NCI-H187 (cell line): ENCODE measurements at regions not wholly inside any gene's neighbourhood (a gene's known extent, or its start where the extent isn't known, plus 50 kb on each side); places are given as distances from the start of the nearest gene placed in this dataset.

ENCODE experiments used
- DNase-seq, 2 experiments: peaks; one replicate each; lab custom pipeline; 2025; lab: John Stamatoyannopoulos, UW

DNA sequence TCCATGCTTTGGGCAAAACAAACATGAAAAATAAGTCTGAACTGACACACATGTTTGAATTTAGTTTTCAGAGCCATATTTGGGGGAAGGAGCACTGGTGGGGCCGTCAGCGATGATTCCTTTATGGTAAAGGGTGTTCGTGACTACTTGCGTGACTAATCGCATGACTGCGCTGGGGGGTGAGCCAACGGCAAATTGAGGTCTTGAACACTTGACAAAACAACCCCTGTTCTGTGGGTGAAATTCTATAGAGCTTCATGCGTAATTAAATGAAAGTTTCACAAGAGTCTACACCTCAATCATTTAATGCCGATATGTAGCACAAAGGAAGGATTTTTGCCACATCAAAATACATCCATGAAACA, 127.5 kb upstream of the CYP1B1 start:
- no peak for DNase-seq

DNA sequence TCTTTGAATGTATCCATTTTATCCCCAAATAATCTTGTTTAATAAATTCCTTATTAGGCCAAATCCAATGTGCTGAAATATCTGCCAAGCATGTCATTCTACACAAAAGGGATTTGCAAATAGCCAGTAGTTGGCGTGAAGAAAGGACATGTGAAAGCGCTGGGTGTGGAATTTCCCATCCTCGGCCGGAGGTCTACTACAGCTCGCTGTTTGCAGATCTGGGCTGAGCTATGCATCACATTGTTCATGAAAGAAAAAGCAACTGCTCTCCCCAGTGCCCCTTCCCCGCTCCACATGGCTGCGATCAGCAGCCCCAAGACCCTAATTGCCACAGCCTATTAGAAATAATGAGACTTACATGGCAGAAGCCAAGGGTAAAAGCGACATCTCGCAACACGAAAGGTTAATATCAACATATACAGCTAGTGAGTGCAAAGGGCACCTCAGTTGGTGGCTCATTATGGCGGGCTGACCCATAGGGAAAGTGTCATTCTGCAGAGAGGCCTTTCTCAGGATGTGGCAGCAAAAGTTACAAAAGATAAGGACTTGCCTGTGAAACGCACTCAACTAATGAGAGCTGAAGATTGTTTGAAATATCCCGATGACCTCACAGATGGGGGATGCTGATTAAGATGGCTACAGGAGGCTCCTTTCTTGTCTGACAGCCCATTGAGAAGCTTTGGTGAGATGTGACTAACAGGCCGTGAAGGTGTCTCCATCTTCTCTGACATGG, 126.9 kb upstream of the CYP1B1 start:
- no peak for DNase-seq

DNA sequence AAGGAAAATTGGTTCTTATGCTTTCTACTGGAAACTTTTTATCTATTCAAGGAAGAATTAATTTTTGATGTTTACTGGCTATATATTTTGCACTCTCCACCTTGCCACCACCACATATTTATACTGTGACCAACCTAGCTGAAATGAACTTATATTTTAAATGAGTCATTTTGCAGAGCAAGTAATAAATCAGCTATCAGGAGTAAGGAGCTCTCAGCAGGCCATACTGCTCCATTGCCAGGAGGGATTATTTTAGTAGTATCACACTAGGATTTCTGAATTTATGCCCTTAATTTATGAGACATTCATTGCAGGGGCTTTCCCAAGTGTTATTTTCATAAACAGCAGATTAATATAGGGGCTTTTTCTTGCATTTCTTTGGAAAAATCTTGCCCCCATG, 125.8 kb upstream of the CYP1B1 start:
- no peak for DNase-seq

DNA sequence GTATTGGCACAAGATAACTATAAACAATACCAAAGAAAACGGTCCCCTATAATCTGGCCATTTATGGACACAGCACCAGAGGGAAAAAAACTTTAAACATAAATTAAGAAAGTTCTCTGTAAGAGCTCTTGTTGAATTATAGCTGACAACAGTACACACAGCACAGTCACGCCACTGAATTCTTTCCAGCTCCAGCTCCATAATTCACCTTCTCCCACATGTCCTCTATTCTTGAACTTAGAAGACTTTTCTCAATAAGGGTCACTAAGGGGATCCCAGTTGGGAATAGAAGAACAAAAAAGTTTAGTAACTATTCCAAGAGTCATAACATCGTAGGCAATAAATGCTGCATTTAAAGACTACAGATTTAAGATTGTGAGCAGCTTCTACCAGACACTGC, 124.6 kb upstream of the CYP1B1 start:
- DNase-seq: no peak

DNA sequence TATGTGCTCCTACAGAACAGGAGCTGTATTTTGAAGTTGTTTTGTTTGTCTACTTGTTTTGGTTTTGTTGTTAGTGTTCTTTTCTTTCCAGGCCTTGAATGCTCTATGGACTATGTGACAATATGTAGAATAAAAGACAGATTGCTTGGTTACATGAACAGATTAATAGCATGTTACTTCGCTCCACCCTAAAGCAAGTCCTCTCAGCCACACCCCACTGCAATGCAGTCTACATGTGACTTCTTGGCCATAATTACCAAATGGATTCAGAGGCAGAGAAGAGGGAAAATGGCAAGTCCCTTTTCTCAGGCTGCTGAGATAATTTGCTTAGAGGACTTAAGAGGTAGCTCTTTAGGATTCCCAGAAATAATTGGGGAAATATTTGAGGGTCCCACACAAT, 123.2 kb upstream of the CYP1B1 start:
- no peak for DNase-seq

DNA sequence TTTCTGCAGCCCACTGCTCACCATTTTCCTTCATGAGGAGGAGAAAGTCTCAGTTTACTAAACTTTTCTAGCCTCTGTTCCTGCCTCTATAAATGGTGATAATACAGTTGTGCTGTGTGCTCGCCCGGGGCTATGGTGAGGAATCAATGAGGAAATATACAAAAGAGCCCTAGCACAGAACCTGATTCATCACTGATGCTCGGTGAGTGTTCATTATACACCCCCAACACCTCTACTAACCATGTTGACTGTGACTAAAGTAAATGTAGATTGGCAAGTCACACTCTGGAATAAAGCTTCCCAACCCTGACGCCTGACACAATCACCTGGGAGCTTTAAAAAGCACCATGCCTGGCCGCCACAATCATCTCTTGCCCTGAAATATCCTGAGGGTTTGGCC, 118.8 kb upstream of the CYP1B1 start:
- DNase-seq: no peak

DNA sequence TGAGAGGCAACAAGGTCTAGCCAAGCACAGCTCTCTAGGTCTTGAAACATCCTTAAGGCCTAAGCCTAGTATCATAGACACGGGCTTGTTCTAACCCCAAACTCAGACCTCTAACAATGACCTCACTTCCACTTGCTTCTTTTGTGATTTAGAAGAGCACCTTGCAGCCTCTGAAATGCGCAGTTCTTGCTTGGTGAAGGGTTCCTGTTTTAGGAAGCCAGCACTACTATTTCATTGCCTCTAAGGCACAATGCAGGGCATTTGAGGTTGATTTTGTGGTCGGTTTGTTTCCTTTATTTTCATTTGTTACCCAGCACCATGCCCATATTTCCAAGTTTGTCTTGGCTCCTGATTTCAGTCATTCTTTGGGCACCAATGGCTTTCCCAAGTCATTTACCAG, 117.0 kb upstream of the CYP1B1 start:
- no peak for DNase-seq

DNA sequence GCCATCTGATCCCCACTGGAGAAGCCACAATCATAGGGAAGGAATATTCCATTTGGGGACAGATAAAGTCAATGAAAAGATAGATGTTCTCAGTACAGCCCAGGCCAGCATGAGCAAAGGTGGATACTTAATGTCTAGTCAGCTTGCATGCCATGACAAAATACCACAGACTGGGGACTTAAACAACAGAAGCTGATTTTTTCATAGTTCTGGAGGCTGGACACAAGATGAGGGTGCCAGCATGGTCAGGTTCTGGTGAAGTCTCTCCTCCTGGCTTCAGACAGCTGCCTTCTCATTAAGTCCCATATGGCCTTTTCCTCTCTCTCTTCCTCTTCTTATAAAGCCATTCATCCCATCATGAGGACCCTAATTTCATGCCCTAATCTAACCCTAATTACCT, 116.1 kb upstream of the CYP1B1 start:
- no peak for DNase-seq

DNA sequence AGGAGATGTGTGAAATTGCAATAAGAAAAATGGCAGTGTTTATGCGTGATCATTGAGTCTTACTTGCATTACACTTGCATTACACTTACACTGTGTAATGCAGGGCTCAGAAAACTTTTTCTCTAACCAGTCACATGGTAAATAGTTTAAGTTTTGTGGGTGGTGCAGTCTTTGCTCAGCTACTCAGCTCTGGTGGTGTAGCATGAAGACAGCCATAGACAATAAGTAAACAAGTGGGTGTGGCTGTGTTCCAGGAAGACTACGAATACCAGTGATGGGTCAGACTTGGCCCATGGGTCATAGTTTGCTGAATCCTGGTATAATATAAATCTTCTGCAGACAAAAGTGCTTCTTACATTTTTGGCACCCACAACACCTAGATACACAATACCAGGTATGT, 115.6 kb upstream of the CYP1B1 start:
- DNase-seq: no peak

DNA sequence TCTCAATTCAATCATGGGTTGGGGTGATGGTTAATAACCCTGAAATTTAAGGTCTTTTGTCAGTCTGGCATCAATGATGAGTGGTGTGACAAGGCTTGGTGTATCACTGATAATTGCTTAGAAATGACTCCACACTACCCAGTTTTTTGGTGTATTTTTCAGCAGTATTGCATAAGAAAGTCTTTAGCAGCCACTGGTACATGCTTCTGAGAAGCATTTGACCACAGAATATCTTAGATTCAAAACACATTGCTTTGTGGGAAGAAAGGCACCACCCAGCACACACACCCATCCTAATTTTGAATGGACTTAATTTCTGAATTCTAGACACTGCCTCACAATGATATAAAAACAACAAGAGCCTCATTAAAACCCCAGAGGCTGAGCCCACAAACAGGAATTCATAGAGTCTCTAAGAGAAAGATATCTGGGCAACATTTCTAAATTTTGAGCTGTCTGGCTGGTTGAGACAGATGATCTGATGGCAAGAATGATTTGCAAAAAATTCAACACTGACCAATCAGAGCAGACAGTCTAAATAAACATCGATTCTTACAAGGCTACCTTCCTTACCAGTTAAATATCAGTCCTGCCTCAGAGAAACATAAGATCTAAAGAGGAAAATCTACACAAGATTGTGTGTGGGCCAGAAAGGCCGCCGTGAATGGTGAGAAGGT, 114.7 kb upstream of the CYP1B1 start:
- no peak for DNase-seq

DNA sequence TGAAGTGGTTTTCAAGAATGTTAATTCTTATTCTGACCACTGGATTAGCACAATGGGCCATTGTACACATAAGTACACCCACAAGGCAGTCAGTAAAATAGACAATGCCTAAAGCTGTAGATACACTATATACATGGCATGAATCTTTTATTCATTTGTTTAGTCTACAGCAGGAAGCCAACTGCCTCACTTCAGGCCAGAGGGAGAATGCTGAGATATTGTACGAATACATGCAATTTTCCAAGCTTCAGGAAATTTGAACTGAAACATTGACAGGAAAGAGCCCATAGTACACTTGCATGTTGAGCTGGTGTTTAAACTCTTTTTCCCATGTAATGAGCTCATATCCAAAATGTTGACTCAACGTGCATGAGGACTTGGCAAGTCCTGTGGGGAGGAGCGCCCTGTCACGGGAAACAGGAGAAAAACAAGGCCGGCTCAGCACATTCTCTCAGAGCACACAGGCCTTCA, 111.6 kb upstream of the CYP1B1 start:
- no peak for DNase-seq

DNA sequence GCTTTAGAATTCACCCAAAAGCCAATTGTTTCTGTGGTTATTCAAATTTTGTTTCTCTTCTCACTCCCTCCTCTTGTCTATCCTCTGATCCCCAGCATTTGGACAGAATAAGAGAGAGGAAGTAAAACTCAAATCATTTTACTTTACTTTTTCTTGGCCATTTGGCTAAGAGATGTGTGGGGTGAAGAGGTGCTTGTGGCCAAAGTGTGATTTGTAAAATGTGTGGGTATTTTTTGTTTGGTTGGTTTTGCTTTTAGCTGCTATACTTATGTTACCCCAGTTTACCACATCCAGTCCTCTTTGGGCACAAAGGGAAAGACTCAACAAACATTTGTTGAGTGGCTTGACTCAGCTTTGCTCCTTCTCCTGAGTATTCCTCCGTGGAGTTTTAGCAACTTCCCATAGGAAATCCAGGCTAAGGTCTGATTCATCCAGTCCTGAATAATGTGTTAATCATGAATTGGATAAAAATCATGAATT, 109.1 kb upstream of the CYP1B1 start:
- no peak for DNase-seq

DNA sequence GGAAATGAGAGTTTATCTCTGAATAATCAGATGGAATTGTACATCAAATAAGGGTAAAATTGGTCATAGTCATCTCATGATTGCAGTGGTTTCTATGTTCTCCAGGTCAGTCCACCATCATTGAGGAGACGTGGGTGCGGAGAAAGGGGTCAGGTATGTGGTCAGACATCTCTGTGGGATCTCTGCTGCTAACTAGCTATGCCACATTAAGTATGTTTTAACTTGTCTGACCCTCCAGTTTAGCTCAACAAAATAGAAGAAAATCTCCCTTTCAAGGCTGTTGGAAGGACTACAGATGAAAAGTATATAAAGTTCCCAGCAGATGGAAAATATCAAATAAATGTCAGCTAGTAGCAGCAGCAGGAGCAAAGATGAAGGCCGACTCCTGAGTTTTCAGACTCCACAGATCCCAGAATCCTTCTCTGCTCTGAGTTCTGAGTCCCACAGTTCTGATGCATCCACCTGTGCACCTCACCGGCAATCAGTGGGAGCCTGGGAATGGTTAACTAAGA, 106.6 kb upstream of the CYP1B1 start:
- no peak for DNase-seq

DNA sequence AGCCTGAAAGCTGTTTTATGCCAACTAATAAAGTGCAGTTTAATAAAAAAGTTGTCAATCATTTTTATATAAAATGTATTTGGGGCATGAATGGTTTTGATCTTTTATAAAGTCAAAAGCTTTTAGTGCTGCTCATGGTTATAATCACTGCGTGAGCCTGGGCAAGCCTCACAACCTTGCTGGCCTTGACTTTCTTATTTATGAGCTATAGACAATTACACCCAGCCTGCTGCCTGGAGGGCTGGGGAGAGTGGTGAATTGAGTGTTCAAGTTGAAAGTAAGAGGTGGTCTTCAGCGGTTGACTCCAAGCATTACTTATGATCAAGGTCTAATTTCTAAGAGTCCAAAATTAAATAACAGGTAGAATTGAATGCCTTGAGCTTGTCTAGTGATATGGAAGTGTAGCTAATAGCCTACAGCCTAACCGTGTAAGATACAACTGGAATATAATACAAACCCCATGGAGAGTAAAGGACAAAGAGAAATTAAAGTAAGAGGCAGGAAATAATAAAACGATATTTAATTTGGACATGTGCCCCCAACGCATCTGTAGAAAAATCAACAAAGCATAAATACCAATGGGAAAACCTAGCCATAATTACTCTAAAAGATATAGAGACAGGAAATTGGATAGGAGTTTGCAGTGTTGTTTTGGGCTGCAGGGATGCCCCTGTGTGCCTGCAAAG, 106.0 kb upstream of the CYP1B1 start:
- DNase-seq: no peak

DNA sequence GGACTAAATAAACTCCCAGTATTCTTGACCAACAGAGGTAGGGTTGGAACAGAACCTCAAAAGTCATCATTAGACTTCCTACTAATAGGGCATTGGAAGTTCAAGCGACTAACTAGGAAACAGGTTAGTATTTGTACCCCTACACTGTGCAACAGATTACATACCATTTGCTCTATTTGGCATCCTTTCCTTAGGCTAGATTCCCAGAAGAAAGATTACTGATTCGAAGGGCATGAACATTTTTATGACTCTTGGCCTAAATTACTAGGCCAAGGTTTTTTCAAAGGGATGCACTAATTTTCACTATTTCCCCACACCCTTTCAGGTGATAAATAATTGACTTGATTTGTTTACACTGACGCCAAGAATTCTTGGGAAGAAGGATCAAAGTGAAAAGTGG, 104.8 kb upstream of the CYP1B1 start:
- no peak for DNase-seq

DNA sequence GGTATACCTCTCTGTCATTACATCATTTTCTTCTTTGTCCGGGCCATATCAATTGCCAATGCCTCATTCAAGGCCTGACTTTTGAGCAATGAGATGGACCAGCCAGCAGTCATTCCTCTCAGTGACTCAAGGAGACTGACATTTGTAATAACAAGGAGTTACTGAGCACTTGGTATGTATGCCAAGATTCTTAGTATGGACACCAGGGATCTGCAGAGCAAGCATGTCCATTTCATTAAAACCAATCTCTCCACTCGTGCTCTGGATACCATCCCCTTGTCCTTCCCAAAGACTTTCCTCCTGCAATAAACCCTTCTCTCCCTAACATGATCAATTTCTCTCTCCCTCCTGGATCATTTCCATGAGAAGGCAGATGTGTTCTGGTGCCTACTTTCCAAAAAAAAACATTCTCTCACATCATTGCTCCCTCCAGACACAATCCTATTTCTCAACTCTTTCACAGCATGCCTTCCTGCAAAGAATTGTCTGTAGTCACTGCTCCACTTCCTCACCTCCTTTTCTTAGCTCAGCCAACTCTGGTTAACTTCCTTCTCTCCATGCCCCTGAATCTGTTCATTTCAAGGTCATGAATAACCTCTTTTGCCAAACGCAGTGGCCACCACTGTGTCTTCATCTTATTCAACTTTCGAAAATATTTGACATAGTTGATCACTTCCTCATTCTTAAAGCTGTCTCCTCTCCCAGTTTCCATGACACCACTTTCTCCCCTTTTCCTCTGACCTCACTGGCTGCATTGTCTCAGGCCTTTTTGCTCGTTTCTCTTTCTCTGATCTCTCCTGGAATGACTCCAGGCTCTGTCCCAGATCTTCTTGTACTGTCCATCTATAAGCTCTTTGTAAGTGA, 102.8 kb upstream of the CYP1B1 start:
- no peak for DNase-seq

DNA sequence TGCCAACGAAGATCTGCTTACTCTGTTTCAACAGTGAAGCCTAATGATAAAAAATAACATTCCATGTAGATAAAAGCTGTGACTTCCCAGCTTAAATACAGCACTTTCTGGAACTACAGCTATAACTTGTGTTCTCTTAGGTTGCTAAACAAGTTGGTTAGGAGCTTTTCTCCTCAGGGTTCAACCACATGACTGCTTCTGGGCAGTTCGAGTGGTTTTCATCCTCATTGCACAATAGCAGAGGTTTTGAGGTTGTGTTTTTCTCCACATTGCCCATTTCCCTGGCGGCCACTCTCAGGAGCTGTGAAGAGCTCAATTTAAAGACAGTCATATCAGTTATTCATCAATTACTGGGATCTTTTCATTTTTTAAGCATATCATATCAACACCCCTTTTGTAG, 102.2 kb upstream of the CYP1B1 start:
- DNase-seq: no peak

DNA sequence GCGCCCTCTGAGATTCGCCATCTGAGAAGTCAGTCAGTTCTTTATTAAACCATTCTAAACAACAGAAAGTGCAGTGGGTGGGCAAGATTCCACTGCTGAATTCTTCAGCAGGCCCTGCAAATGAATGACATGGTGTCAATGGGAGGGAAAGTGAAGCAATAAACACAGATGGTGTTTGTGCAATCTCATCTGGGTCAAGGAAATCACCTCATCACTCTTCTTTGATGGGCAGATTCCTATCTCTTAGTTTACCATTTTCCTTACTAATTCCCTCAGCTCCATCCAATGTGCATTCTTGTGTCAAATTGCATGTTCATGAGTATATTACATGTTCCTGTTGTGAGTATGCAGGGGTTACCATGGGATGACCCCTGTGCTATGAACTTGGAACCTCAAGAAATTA, 100.7 kb upstream of the CYP1B1 start:
- DNase-seq: no peak

DNA sequence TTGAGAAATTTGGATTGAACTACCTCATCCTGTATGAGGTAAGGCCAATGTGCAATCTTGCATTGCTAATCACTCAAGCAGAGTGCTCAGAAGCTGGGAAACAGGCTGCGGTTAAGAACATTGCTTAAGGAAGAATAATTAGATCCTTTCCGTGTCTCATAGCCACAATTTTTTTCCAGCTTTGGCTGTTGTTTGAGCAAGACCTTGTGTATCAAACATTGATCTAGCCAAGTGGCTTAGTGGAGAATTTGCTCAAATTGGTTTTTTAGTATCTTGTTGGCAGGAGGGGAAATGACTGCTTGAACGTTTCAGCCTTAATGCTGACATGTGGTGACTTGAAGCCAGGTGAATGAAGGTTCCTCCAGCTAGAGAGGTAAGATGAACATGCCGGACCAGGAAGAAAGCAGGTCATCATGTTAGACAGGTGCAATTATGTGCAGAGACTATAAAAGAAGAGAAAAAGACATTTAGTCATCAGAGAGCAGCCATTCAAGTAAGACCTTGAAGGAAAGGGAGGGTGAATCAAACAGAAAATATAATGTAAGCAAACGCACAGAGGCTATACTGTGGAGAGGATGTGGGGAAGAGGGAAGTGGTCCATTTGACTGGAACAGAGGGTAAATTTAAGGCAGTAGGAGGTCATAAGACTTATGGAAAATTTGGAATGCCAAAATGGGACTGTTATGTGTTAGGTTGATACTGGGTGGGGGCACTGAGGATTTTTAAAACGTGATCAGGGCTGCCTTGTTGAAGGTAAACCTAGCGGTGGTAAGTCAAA, 98.9 kb upstream of the CYP1B1 start:
- DNase-seq: no peak

DNA sequence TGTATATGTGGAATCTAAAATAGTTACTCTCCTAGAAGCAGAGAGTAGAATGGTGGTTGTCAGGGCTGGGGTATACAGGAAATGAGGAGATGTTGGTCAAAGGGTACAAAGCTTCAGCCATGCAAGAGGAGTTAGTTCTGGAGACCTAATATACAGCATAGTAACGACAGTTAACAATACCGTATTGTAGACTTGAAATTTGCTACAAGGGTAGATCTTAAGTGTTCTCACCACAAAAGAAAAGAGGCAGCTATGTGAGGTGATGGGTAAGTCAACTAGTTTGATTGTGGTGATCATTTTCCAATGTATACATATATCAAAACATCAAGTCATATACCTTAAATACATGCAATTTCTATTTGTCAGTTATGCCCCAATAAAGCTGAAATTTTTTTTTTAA, 98.2 kb upstream of the CYP1B1 start:
- no peak for DNase-seq

DNA sequence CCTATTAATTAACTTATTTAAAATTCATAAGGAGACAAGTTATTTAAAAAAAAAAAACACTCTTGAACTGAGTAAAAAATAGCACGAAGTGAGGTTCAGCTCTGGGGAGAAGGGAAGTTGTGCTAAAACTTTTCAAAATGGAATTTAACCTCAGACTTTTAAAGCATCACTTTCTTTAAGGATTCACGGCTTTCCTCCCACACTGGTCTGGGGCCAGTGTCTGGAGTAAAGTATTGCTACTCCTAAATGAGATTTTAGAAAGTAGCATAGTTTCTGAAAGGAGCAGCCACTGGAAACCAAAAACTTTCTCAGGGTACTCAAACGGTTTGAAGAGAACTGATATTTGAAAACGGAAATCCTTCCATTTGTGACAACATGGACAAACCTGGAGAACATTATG, 97.7 kb upstream of the CYP1B1 start:
- no peak for DNase-seq
